Activated CD8-positive, alpha-beta T cell treated with anti-CD3 and anti-CD28 coated beads, Interleukin-2, amount 10 ng/mL, durations not matched to agents 7 days and 5 days (primary cell): ENCODE measurements at regions not wholly inside any gene's neighbourhood (a gene's known extent, or its start where the extent isn't known, plus 50 kb on each side); places are given as distances from the start of the nearest gene placed in this dataset.
"Not testable (repeated sequence)": the region's sequence is repeated elsewhere in the genome, so short reads cannot be mapped to it uniquely, and the experiment has no call there.

Experiments
- ATAC-seq: fragments of 150-1000 bp; cut with Tn5 transposase; one replicate; pipeline ENCODE4 v1.10.0; 2021; ENCODE audit warnings: moderate library complexity
- CTCF ChIA-PET: fragments of 350-600 bp; sonication (Branson Sonifier 250); formaldehyde crosslinking; loops from one replicate; lab custom pipeline; 2021; ENCODE audit warnings: antibody characterized with exemption; lab: Charles Lee
- POLR2A ChIA-PET: fragments of 350-600 bp; sonication (Branson Sonifier 250); formaldehyde crosslinking; loops from one replicate; lab custom pipeline; 2021; ENCODE audit warnings: antibody characterized with exemption; lab: Charles Lee
- DNase-seq: peaks from one replicate; pipeline ENCODE4 v3.0.0-alpha.2; 2020
- H3K27ac Mint-ChIP-seq: one replicate; pipeline ENCODE4 v1.8.0; 2021; ENCODE audit warnings: mild to moderate bottlenecking, mixed read lengths
- H3K27me3 Mint-ChIP-seq: one replicate; pipeline ENCODE4 v1.8.0; 2021; ENCODE audit warnings: low read depth, mixed read lengths
- H3K36me3 Mint-ChIP-seq: one replicate; pipeline ENCODE4 v1.8.0; 2021; ENCODE audit warnings: low read depth, mixed read lengths
- H3K4me1 Mint-ChIP-seq: one replicate; pipeline ENCODE4 v1.8.0; 2021; ENCODE audit warnings: low read depth, mixed read lengths
- H3K4me3 Mint-ChIP-seq: one replicate; pipeline ENCODE4 v1.8.0; 2021; ENCODE audit warnings: mild to moderate bottlenecking, mixed read lengths
- H3K9me3 Mint-ChIP-seq: one replicate; pipeline ENCODE4 v1.8.0; 2022; ENCODE audit warnings: mixed read lengths; ENCODE audit not compliant: insufficient read depth

DNA sequence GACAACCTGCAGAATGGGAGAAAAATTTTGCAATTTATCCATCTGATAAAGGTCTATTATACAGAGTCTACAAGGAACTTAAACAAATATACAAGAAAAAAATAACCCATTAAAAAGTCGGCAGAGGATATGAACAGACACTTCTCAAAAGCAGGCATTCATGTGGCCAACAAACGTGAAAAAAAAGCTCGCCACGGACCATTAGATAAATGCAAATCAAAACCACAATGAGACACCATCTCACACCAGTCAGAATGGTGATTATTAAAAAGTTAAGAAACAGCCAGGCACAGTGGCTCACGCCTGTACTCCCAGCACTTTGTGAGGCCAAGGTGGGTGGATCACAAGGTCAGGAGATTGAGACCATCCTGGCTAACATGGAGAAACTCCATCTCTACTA, 112.2 kb downstream of the ZNF622 start:
- ATAC-seq, H3K27me3 Mint-ChIP-seq, H3K27ac Mint-ChIP-seq, DNase-seq, CTCF ChIA-PET, H3K4me1 Mint-ChIP-seq, H3K9me3 Mint-ChIP-seq, H3K4me3 Mint-ChIP-seq, POLR2A ChIA-PET, H3K36me3 Mint-ChIP-seq: not testable (repeated sequence)

DNA sequence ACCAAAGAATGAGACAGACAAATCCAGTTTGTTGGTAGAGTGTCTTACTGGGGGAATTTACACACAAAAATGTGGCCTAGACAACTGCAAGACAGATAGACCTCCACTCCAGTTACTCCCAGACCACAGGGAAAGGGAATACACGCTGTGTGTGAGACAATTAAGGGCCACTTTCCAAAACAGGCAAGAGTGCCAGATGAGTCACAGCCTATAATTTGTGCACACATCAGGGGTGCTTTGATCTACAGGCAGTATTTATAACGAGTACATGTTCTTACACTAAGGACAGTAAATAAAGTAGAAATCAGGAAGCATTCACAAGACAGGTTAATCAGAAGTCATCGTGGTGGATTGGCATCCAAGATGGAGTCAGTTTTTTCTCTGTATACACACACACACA, 114.8 kb downstream of the ZNF622 start:
- CTCF ChIA-PET, result no interaction called here
- DNase-seq, result no peak
- H3K4me3 Mint-ChIP-seq, result no peak overlapping the region
- H3K27ac Mint-ChIP-seq, result no peak overlapping the region
- no peaks in the 10 kb centered on the region for H3K4me1 Mint-ChIP-seq
- no peaks in the 10 kb centered on the region for H3K9me3 Mint-ChIP-seq
- peaks cover 2% of the 10 kb centered on the region for H3K27me3 Mint-ChIP-seq
- no peaks in the 10 kb centered on the region for H3K36me3 Mint-ChIP-seq
- no peak for ATAC-seq
- POLR2A ChIA-PET, result no interaction called here

- ChIA-PET POLR2A (no interaction called here), CTCF (no interaction called here)
- peaks cover 2% of the 10 kb centered on the region for H3K27me3 Mint-ChIP-seq
- H3K9me3 Mint-ChIP-seq, result no peaks in the 10 kb centered on the region
- no peaks in the 10 kb centered on the region for H3K4me1 Mint-ChIP-seq
- no peaks in the 10 kb centered on the region for H3K36me3 Mint-ChIP-seq
- H3K27ac Mint-ChIP-seq, result no peak overlapping the region
- H3K4me3 Mint-ChIP-seq, result no peak overlapping the region
- DNase-seq, result no peak
- ATAC-seq, result no peak
These were observed 119.2 kb downstream of the ZNF622 start for GRCh38 chr5:16346380-16346779.

GRCh38 chr5:16345454-16345853, 120.1 kb downstream of the ZNF622 start:
- peaks cover 2% of the 10 kb centered on the region for H3K27me3 Mint-ChIP-seq
- ChIA-PET POLR2A (no interaction called here), CTCF (no interaction called here)
- no peak for ATAC-seq
- no peaks in the 10 kb centered on the region for H3K36me3 Mint-ChIP-seq
- H3K27ac Mint-ChIP-seq, result no peak overlapping the region
- no peak for DNase-seq
- H3K4me1 Mint-ChIP-seq, result no peaks in the 10 kb centered on the region
- H3K4me3 Mint-ChIP-seq, result no peak overlapping the region
- no peaks in the 10 kb centered on the region for H3K9me3 Mint-ChIP-seq

GRCh38 chr5:16326137-16326536, 139.5 kb downstream of the ZNF622 start:
- ATAC-seq (no peak), DNase-seq (no peak)
- Mint-ChIP-seq H3K36me3 (no peaks in the 10 kb centered on the region), H3K4me1 (no peaks in the 10 kb centered on the region), H3K4me3 (no peak overlapping the region), H3K27me3 (no peaks in the 10 kb centered on the region), H3K9me3 (no peaks in the 10 kb centered on the region), H3K27ac (no peak overlapping the region)
- POLR2A ChIA-PET, result no interaction called here
- CTCF ChIA-PET, result interaction anchor here (0.8 kb wide), 1 partner anchor 28 kb away, joined by 3 read pairs; no protein-coding TSS in a partner anchor

GRCh38 chr5:16321284-16321683, 141.7 kb upstream of the MARCHF11 start:
- ChIA-PET POLR2A (no interaction called here), CTCF (no interaction called here)
- Mint-ChIP-seq H3K27ac (no peak overlapping the region), H3K4me3 (no peak overlapping the region), H3K36me3 (no peaks in the 10 kb centered on the region), H3K9me3 (no peaks in the 10 kb centered on the region), H3K27me3 (no peaks in the 10 kb centered on the region), H3K4me1 (no peaks in the 10 kb centered on the region)
- no peak for DNase-seq
- ATAC-seq, result no peak

GRCh38 chr5:16315501-16315900, 135.9 kb upstream of the MARCHF11 start:
- ChIA-PET POLR2A (no interaction called here), CTCF (no interaction called here)
- Mint-ChIP-seq H3K36me3 (no peaks in the 10 kb centered on the region), H3K4me1 (no peaks in the 10 kb centered on the region), H3K4me3 (no peak overlapping the region), H3K27me3 (no peaks in the 10 kb centered on the region), H3K27ac (no peak overlapping the region), H3K9me3 (no peaks in the 10 kb centered on the region)
- ATAC-seq (no peak), DNase-seq (no peak)

DNA sequence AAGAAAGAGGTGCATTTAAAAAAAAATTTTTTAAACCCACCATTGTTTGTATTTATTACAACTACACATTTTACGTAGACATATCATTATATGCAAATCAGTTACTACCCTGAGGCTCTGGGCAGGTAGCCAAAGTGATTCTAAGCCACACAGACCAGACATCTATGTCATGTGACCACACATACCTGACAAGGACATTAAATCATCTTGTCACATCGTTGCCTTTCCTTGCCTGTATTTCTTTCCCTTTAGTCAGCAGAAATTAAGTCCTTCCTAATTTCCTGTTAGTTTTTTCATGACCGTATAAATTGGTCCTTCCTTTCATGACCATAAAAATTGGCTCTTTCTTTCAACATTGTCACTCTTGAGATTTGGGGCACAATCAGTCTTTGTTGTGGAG, 134.2 kb upstream of the MARCHF11 start:
- no peaks in the 10 kb centered on the region for H3K4me1 Mint-ChIP-seq
- no peaks in the 10 kb centered on the region for H3K27me3 Mint-ChIP-seq
- CTCF ChIA-PET, result no interaction called here
- H3K4me3 Mint-ChIP-seq, result no peak overlapping the region
- H3K9me3 Mint-ChIP-seq, result no peaks in the 10 kb centered on the region
- POLR2A ChIA-PET, result no interaction called here
- ATAC-seq, result no peak
- DNase-seq, result no peak
- no peaks in the 10 kb centered on the region for H3K36me3 Mint-ChIP-seq
- no peak overlapping the region for H3K27ac Mint-ChIP-seq

DNA sequence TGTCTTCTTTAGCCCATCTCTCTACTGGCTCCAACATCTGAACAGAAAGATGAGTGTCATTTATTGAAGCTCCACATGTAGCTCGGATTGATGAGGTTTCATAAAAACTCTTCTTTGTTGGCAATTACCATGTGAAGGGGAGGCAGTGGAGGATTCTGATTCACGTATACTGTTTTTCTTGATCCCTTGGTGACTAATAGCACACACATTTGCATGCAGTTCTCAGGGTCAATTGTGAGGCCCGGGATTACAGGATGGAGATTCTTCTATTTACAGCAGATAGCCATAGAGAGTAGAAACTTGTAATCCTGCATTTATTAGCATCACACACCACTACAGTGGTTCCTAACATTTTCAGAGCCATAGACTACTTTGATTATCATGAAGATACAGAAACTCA, 133.2 kb upstream of the MARCHF11 start:
- no peak for DNase-seq
- Mint-ChIP-seq H3K4me3 (no peak overlapping the region), H3K27ac (no peak overlapping the region), H3K9me3 (no peaks in the 10 kb centered on the region), H3K36me3 (no peaks in the 10 kb centered on the region), H3K27me3 (no peaks in the 10 kb centered on the region), H3K4me1 (no peaks in the 10 kb centered on the region)
- POLR2A ChIA-PET, result no interaction called here
- CTCF ChIA-PET, result no interaction called here
- ATAC-seq, result no peak

GRCh38 chr5:16311666-16312065, 132.1 kb upstream of the MARCHF11 start:
- Mint-ChIP-seq H3K27ac (no peak overlapping the region), H3K27me3 (no peaks in the 10 kb centered on the region), H3K9me3 (no peaks in the 10 kb centered on the region), H3K4me3 (no peak overlapping the region), H3K36me3 (no peaks in the 10 kb centered on the region), H3K4me1 (no peaks in the 10 kb centered on the region)
- ChIA-PET CTCF (no interaction called here), POLR2A (no interaction called here)
- DNase-seq (no peak), ATAC-seq (no peak)

GRCh38 chr5:16306812-16307211, 127.2 kb upstream of the MARCHF11 start:
- H3K27me3 Mint-ChIP-seq, result no peaks in the 10 kb centered on the region
- DNase-seq, result no peak
- CTCF ChIA-PET, result no interaction called here

GRCh38 chr5:16304846-16305245, 125.3 kb upstream of the MARCHF11 start:
- no peaks in the 10 kb centered on the region for H3K36me3 Mint-ChIP-seq
- no peak for DNase-seq
- H3K9me3 Mint-ChIP-seq, result no peaks in the 10 kb centered on the region
- ChIA-PET POLR2A (no interaction called here), CTCF (no interaction called here)
- H3K4me1 Mint-ChIP-seq, result no peaks in the 10 kb centered on the region
- no peaks in the 10 kb centered on the region for H3K27me3 Mint-ChIP-seq
- no peak for ATAC-seq
- H3K27ac Mint-ChIP-seq, result no peak overlapping the region
- no peak overlapping the region for H3K4me3 Mint-ChIP-seq

More at GRCh38 chr5:16306812-16307211, 127.2 kb upstream of the MARCHF11 start:
- Mint-ChIP-seq H3K4me1 (no peaks in the 10 kb centered on the region), H3K27ac (no peak overlapping the region), H3K9me3 (no peaks in the 10 kb centered on the region), H3K4me3 (no peak overlapping the region), H3K36me3 (no peaks in the 10 kb centered on the region)
- POLR2A ChIA-PET, result no interaction called here
- ATAC-seq, result no peak

- ATAC-seq, result no peak
- H3K27ac Mint-ChIP-seq, result no peak overlapping the region
- H3K4me1 Mint-ChIP-seq, result no peaks in the 10 kb centered on the region
- H3K36me3 Mint-ChIP-seq, result no peaks in the 10 kb centered on the region
- no peaks in the 10 kb centered on the region for H3K27me3 Mint-ChIP-seq
- no peak overlapping the region for H3K4me3 Mint-ChIP-seq
- H3K9me3 Mint-ChIP-seq, result peaks cover 3% of the 10 kb centered on the region
- no peak for DNase-seq
- ChIA-PET POLR2A (no interaction called here), CTCF (no interaction called here)
These were observed 117.4 kb upstream of the MARCHF11 start for GRCh38 chr5:16296946-16297345.
